Neural crest cell (in vitro differentiated cells): ENCODE measurements at regions not wholly inside any gene's neighbourhood (a gene's known extent, or its start where the extent isn't known, plus 50 kb on each side); places are given as distances from the start of the nearest gene placed in this dataset.
"Not testable (repeated sequence)": the region's sequence is repeated elsewhere in the genome, so short reads cannot be mapped to it uniquely, and the experiment has no call there.

Experiments used
- DNase-seq: peaks from one replicate; pipeline ENCODE4 v3.0.0; 2021; ENCODE audit warnings: low read depth, mixed read lengths, low spot score
- H3K27ac Mint-ChIP-seq: one replicate; pipeline ENCODE4 v1.8.0; 2021; ENCODE audit warnings: mild to moderate bottlenecking, mixed read lengths; ENCODE audit not compliant: unreplicated experiment
- H3K27me3 Mint-ChIP-seq: 2 replicates; pipeline ENCODE4 v1.8.0; 2021; ENCODE audit warnings: low read depth, mild to moderate bottlenecking, mixed read lengths
- H3K36me3 Mint-ChIP-seq: 2 replicates; pipeline ENCODE4 v1.8.0; 2021; ENCODE audit warnings: low read depth, mild to moderate bottlenecking, mixed read lengths
- H3K4me1 Mint-ChIP-seq: 2 replicates; pipeline ENCODE4 v1.8.0; 2021; ENCODE audit warnings: mixed read lengths
- H3K4me3 Mint-ChIP-seq: one replicate; pipeline ENCODE4 v1.8.0; 2021; ENCODE audit warnings: mild to moderate bottlenecking, mixed read lengths
- H3K9me3 Mint-ChIP-seq: 2 replicates; pipeline ENCODE4 v1.8.0; 2021; ENCODE audit warnings: mixed read lengths
- CTCF ChIP-seq: fragments of 200-600 bp; sonication (generic); conservative IDR thresholded peaks from 2 replicates; pipeline ENCODE4 v1.5.0; 2021; ENCODE audit warnings: antibody characterized with exemption, mild to moderate bottlenecking

- Mint-ChIP-seq H3K27ac (no peak overlapping the region), H3K4me3 (no peak overlapping the region), H3K27me3 (no peaks in the 10 kb centered on the region), H3K36me3 (peaks cover 3% of the 10 kb centered on the region), H3K9me3 (peaks cover 3% of the 10 kb centered on the region), H3K4me1 (peaks cover 8% of the 10 kb centered on the region)
- no peak for DNase-seq
- no peak for TF ChIP-seq CTCF
Observed at GRCh38 chr20:39738651-39739050, 776.5 kb downstream of the DHX35 start.

GRCh38 chr20:39736434-39737327, 774.5 kb downstream of the DHX35 start:
- Mint-ChIP-seq H3K9me3 (peaks cover 5% of the 10 kb centered on the region), H3K36me3 (peaks cover 5% of the 10 kb centered on the region), H3K27me3 (no peaks in the 10 kb centered on the region), H3K4me1 (peaks cover 8% of the 10 kb centered on the region), H3K4me3 (no peak overlapping the region), H3K27ac (no peak overlapping the region)
- TF ChIP-seq CTCF = no peak
- DNase-seq = no peak

GRCh38 chr20:39725513-39725912, 763.4 kb downstream of the DHX35 start:
- H3K4me1 Mint-ChIP-seq, H3K4me3 Mint-ChIP-seq, H3K27ac Mint-ChIP-seq, DNase-seq, H3K27me3 Mint-ChIP-seq: not testable (repeated sequence)
- peaks cover 22% of the 10 kb centered on the region for H3K36me3 Mint-ChIP-seq
- H3K9me3 Mint-ChIP-seq = peaks cover 32% of the 10 kb centered on the region

GRCh38 chr20:39719293-39719692, 757.1 kb downstream of the DHX35 start:
- Mint-ChIP-seq H3K36me3 (no peaks in the 10 kb centered on the region), H3K4me1 (peaks cover 4% of the 10 kb centered on the region), H3K9me3 (no peaks in the 10 kb centered on the region), H3K27ac (no peak overlapping the region), H3K4me3 (no peak overlapping the region), H3K27me3 (no peaks in the 10 kb centered on the region)
- TF ChIP-seq CTCF = no peak
- DNase-seq = no peak

- no peak overlapping the region for H3K4me3 Mint-ChIP-seq
- H3K4me1 Mint-ChIP-seq = peaks cover 4% of the 10 kb centered on the region
- no peaks in the 10 kb centered on the region for H3K36me3 Mint-ChIP-seq
- no peak overlapping the region for H3K27ac Mint-ChIP-seq
- peaks cover 3% of the 10 kb centered on the region for H3K9me3 Mint-ChIP-seq
- no peak for DNase-seq
- TF ChIP-seq CTCF = no peak
- no peaks in the 10 kb centered on the region for H3K27me3 Mint-ChIP-seq
Observed at GRCh38 chr20:39717936-39718335, 755.8 kb downstream of the DHX35 start.

- Mint-ChIP-seq H3K36me3 (no peaks in the 10 kb centered on the region), H3K4me1 (no peaks in the 10 kb centered on the region), H3K27ac (no peak overlapping the region), H3K27me3 (no peaks in the 10 kb centered on the region), H3K4me3 (no peak overlapping the region), H3K9me3 (peaks cover 6% of the 10 kb centered on the region)
- DNase-seq = no peak
- TF ChIP-seq CTCF = no peak
Observed at GRCh38 chr20:39716796-39717341, 754.7 kb downstream of the DHX35 start.
